Common myeloid progenitor, CD34-positive (primary cell): ENCODE measurements at regions not wholly inside any gene's neighbourhood (a gene's known extent, or its start where the extent isn't known, plus 50 kb on each side); places are given as distances from the start of the nearest gene placed in this dataset.

Experiments
- CTCF ChIA-PET: fragments of 350-600 bp; sonication (Branson Sonifier 250); formaldehyde crosslinking; loops from one replicate; lab custom pipeline; 2021; ENCODE audit warnings: antibody characterized with exemption; lab: Charles Lee
- POLR2A ChIA-PET: fragments of 350-600 bp; sonication (Branson Sonifier 250); formaldehyde crosslinking; loops from one replicate; lab custom pipeline; 2021; ENCODE audit warnings: antibody characterized with exemption; lab: Charles Lee
- DNase-seq, 3 donors: peaks; one replicate each; pipeline versions ENCODE4 v3.0.0 to v3.0.0-alpha.2; 2013
- H3K27ac ChIP-seq, 2 experiments: 1 replicate in 1 of 2; 2 replicates in 1 of 2; pipeline ENCODE4 v1.7.0; 2013; ENCODE audit warnings: inconsistent platforms in 2 of 2, low read length in 2 of 2, mild to moderate bottlenecking in 2 of 2, low read depth in 1 of 2, moderate library complexity in 1 of 2; ENCODE audit not compliant: severe bottlenecking in 2 of 2, insufficient read depth in 1 of 2, poor library complexity in 1 of 2
- H3K27me3 ChIP-seq, 5 experiments: replicated peaks in 2 of 5; 1 replicate in 3 of 5; 2 replicates in 2 of 5; pipeline versions ENCODE4 v1.6.1 to v1.7.0; 2013; ENCODE audit warnings: low read length in 4 of 5, mild to moderate bottlenecking in 2 of 5, moderate library complexity in 2 of 5, inconsistent platforms in 1 of 5; ENCODE audit not compliant: insufficient read depth in 5 of 5, control insufficient read depth in 4 of 5
- H3K36me3 ChIP-seq, 4 experiments: 1 replicate in 2 of 4; 2 replicates in 2 of 4; pipeline versions ENCODE4 v1.6.1 to v1.7.0; 2013; ENCODE audit warnings: low read length in 3 of 4, control low read depth in 1 of 4, mild to moderate bottlenecking in 1 of 4; ENCODE audit not compliant: control insufficient read depth in 4 of 4, insufficient read depth in 4 of 4
- H3K4me1 ChIP-seq, 4 experiments: 1 replicate in 3 of 4; 2 replicates in 1 of 4; pipeline versions ENCODE4 v1.6.1 to v1.7.1; 2013; ENCODE audit warnings: low read length in 3 of 4, mild to moderate bottlenecking in 3 of 4, control low read depth in 1 of 4, inconsistent platforms in 1 of 4, moderate library complexity in 1 of 4; ENCODE audit not compliant: control insufficient read depth in 4 of 4, insufficient read depth in 4 of 4; ENCODE audit errors: control extremely low read depth in 1 of 4
- H3K4me3 ChIP-seq, 7 experiments: 1 replicate in 4 of 7; 2 replicates in 3 of 7; pipeline versions ENCODE4 v1.5.1 to v1.7.0; 2013; ENCODE audit warnings: mild to moderate bottlenecking in 7 of 7, low read length in 6 of 7, moderate library complexity in 6 of 7, inconsistent platforms in 2 of 7, low read depth in 2 of 7, control low read depth in 1 of 7; ENCODE audit not compliant: insufficient read depth in 4 of 7, control insufficient read depth in 1 of 7; ENCODE audit errors: extremely low read depth in 1 of 7
- H3K9me3 ChIP-seq, 5 experiments: 1 replicate in 4 of 5; 2 replicates in 1 of 5; pipeline versions ENCODE4 v1.6.1 to v1.7.1; 2013; ENCODE audit warnings: low read length in 4 of 5, mild to moderate bottlenecking in 2 of 5, inconsistent platforms in 1 of 5, low read depth in 1 of 5, moderate library complexity in 1 of 5; ENCODE audit not compliant: control insufficient read depth in 4 of 5, insufficient read depth in 2 of 5; ENCODE audit errors: control extremely low read depth in 1 of 5
- WGBS: methylation state at CpG from one replicate; pipeline ENCODE4 v1.1.5; 2013; ENCODE audit not compliant: insufficient coverage; 5-methylcytosine and 5-hydroxymethylcytosine counted together

GRCh38 chr3:162738784-162739183 lies 1242.2 kb downstream of the OTOL1 start:
- no peak for DNase-seq
- ChIA-PET CTCF (no interaction called here), POLR2A (no interaction called here)
- WGBS = no CpG with 5 or more reads among the region's 1 CpG
- Histone ChIP-seq H3K9me3 (no peaks in the 10 kb centered on the region), H3K4me1 (peaks cover 0 to 3% (median 0%) of the 10 kb centered on the region in 4 experiments), H3K27ac (no peak overlapping the region), H3K27me3 (no peaks in the 10 kb centered on the region), H3K4me3 (no peak overlapping the region), H3K36me3 (no peaks in the 10 kb centered on the region)

GRCh38 chr3:162740941-162741596 lies 1244.5 kb downstream of the OTOL1 start:
- peaks cover 0 to 3% (median 0%) of the 10 kb centered on the region in 4 experiments for H3K4me1 ChIP-seq
- 84% methylated on average over 3 of the region's 6 CpGs for WGBS
- H3K36me3 ChIP-seq = no peaks in the 10 kb centered on the region
- no peaks in the 10 kb centered on the region for H3K27me3 ChIP-seq
- ChIA-PET CTCF (no interaction called here), POLR2A (no interaction called here)
- no peaks in the 10 kb centered on the region for H3K9me3 ChIP-seq
- H3K4me3 ChIP-seq = no peak overlapping the region
- no peak for DNase-seq
- H3K27ac ChIP-seq = no peak overlapping the region

DNA sequence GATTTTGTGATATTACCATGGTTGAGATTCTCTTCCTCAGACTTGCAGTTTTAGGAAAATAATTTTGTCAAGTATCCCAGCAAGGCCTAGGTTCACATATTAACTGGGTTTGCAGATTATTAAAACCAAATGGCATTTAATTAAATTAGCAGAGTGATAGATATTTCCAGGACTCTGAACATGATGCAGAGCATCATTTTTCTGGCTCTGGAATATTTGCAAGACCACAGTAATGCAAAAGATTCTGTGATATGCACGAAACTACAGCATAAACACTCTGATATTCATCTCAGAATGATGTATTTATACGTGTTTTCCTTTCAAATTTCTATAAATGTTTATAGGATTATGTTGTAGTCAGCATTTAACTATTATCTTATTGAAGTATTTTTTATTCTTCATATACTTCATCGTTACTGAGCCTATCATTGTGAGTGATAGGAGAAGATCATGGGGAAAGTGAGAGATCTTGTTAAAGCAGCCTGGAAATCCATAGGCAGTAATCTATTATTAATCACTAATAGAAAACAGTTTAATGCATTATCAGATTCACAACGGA lies 1245.6 kb downstream of the OTOL1 start:
- no CpG with 5 or more reads among the region's 4 CpGs for WGBS
- peaks cover 0 to 3% (median 0%) of the 10 kb centered on the region in 4 experiments for H3K4me1 ChIP-seq
- peaks cover 0 to 4% (median 0%) of the 10 kb centered on the region in 5 experiments for H3K9me3 ChIP-seq
- no peak for DNase-seq
- CTCF ChIA-PET = no interaction called here
- POLR2A ChIA-PET = no interaction called here
- H3K36me3 ChIP-seq = no peaks in the 10 kb centered on the region
- H3K4me3 ChIP-seq = no peak overlapping the region
- no peak overlapping the region for H3K27ac ChIP-seq
- no peaks in the 10 kb centered on the region for H3K27me3 ChIP-seq

DNA sequence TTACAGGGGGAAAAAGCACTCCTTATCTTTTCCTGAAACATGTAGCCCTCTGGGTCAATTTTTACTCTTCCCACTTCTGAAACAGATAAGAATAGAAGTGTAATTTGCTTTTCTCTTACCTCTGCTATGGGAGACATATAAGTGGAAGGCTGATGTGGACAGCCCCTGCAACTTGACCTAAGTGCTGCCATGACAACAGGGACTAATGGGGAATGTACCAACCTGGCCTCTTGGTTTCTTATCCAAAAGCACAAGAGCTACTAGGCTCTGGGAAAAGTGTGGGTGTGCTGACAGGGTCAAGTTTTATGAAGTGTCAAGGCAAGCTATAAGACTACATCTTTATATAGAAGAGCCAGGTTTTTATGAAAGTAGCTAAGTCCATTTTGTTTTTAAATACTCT lies 1246.5 kb downstream of the OTOL1 start:
- Histone ChIP-seq H3K27me3 (no peaks in the 10 kb centered on the region), H3K4me3 (no peak overlapping the region), H3K36me3 (no peaks in the 10 kb centered on the region), H3K9me3 (peaks cover 0 to 4% (median 0%) of the 10 kb centered on the region in 5 experiments), H3K4me1 (peaks cover 0 to 3% (median 0%) of the 10 kb centered on the region in 4 experiments), H3K27ac (no peak overlapping the region)
- peak in 1 of 3 donors; percentile 8 for DNase-seq
- POLR2A ChIA-PET = no interaction called here
- CTCF ChIA-PET = no interaction called here

DNA sequence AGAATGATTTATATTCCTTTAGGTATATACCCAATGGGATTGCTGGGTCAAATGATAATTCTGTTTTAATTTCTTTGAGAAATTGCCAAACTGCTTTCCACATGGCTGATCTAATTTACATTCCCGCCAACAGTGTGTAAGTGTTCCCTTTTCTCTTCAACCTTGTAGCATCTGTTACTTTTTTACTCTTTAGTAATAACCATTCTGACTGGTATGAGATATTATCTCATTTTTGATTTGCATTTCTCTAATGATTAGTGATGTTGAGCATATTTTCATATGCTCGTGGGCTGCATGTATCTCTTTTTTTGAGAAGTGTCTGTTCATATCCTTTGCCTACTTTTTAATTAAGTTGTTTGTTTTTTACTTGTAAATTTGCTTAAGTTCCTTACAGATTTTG lies 1264.2 kb downstream of the OTOL1 start:
- no peak overlapping the region for H3K27ac ChIP-seq
- no peaks in the 10 kb centered on the region for H3K27me3 ChIP-seq
- no CpG with 5 or more reads among the region's 2 CpGs for WGBS
- ChIA-PET POLR2A (no interaction called here), CTCF (no interaction called here)
- H3K4me1 ChIP-seq = no peaks in the 10 kb centered on the region
- H3K36me3 ChIP-seq = no peaks in the 10 kb centered on the region
- no peak overlapping the region for H3K4me3 ChIP-seq
- peaks cover 0 to 3% (median 0%) of the 10 kb centered on the region in 5 experiments for H3K9me3 ChIP-seq
- no peak for DNase-seq

GRCh38 chr3:162764051-162764807 lies 1267.6 kb downstream of the OTOL1 start:
- WGBS = 100% methylated on average over 1 of the region's 4 CpGs
- no peak for DNase-seq
- CTCF ChIA-PET = no interaction called here
- Histone ChIP-seq H3K4me1 (no peaks in the 10 kb centered on the region), H3K27me3 (no peaks in the 10 kb centered on the region), H3K36me3 (no peaks in the 10 kb centered on the region), H3K4me3 (no peak overlapping the region), H3K9me3 (peaks cover 0 to 6% (median 0%) of the 10 kb centered on the region in 5 experiments), H3K27ac (no peak overlapping the region)
- POLR2A ChIA-PET = no interaction called here

GRCh38 chr3:162764808-162765071 lies 1268.1 kb downstream of the OTOL1 start:
- Histone ChIP-seq H3K27me3 (no peaks in the 10 kb centered on the region), H3K4me3 (no peak overlapping the region), H3K36me3 (no peaks in the 10 kb centered on the region), H3K4me1 (no peaks in the 10 kb centered on the region), H3K9me3 (peaks cover 0 to 6% (median 0%) of the 10 kb centered on the region in 5 experiments), H3K27ac (no peak overlapping the region)
- ChIA-PET CTCF (interaction anchor here (1.2 kb wide), 1 partner anchor 15 kb away, joined by 3 read pairs; no protein-coding TSS in a partner anchor), POLR2A (no interaction called here)
- DNase-seq = peak in 1 of 3 donors; percentile 13
